LNCaP clone FGC (cell line): ENCODE measurements at regions not wholly inside any gene's neighbourhood (a gene's known extent, or its start where the extent isn't known, plus 50 kb on each side); places are given as distances from the start of the nearest gene placed in this dataset.
"Not testable (repeated sequence)": the region's sequence is repeated elsewhere in the genome, so short reads cannot be mapped to it uniquely, and the experiment has no call there.

Experiments used
- DNase-seq: peaks from one replicate; pipeline ENCODE4 v3.0.0-alpha.2; 2011; ENCODE audit warnings: low read depth
- H3K4me3 ChIP-seq: 2 replicates; pipeline ENCODE4 v1.5.1; 2011; ENCODE audit warnings: mild to moderate bottlenecking, low read depth, low read length, control low read depth
- TF ChIP-seq, protein P1 (sequence below): IDR thresholded peaks from 2 replicates; pipeline ENCODE4 v1.5.1; 2012; ENCODE audit warnings: mild to moderate bottlenecking; ENCODE audit not compliant: control insufficient read depth, insufficient read depth; ENCODE audit errors: extremely low read depth

DNA sequence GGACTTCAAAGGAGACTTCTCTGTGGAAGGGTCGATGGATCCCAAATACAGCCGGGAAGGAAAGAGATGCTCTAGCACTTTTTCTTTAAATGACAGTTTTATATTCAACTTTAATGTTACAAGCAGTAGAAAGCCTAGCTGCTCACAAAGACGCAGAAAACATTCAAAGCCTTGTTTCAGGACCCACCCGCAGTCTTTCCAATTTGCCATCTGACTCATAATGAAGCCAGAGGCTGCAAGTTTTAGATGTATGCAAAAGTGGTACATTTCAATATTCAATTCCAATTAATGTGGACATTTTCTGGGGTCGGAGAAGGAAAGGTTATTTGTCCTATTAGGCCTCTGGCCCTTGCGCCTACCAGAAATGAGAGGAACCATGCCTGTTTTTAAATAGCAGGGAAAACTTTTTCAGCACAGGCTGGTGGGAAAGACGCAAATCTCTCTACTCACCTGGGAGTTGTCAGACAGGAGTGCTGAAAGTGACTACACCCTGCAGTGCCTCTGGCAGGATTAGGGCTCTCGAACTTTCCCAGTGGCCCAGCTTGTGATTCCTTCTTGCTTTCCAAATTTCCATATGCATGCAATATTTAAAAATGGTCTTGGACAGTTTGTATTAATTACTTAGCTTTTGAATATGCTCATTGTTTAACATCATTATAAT is 117.4 kb upstream of the MBNL1 start:
- no peak for DNase-seq
- H3K4me3 ChIP-seq: no peak overlapping the region
- TF ChIP-seq, protein P1, sequence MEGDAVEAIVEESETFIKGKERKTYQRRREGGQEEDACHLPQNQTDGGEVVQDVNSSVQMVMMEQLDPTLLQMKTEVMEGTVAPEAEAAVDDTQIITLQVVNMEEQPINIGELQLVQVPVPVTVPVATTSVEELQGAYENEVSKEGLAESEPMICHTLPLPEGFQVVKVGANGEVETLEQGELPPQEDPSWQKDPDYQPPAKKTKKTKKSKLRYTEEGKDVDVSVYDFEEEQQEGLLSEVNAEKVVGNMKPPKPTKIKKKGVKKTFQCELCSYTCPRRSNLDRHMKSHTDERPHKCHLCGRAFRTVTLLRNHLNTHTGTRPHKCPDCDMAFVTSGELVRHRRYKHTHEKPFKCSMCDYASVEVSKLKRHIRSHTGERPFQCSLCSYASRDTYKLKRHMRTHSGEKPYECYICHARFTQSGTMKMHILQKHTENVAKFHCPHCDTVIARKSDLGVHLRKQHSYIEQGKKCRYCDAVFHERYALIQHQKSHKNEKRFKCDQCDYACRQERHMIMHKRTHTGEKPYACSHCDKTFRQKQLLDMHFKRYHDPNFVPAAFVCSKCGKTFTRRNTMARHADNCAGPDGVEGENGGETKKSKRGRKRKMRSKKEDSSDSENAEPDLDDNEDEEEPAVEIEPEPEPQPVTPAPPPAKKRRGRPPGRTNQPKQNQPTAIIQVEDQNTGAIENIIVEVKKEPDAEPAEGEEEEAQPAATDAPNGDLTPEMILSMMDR: no peak

DNA sequence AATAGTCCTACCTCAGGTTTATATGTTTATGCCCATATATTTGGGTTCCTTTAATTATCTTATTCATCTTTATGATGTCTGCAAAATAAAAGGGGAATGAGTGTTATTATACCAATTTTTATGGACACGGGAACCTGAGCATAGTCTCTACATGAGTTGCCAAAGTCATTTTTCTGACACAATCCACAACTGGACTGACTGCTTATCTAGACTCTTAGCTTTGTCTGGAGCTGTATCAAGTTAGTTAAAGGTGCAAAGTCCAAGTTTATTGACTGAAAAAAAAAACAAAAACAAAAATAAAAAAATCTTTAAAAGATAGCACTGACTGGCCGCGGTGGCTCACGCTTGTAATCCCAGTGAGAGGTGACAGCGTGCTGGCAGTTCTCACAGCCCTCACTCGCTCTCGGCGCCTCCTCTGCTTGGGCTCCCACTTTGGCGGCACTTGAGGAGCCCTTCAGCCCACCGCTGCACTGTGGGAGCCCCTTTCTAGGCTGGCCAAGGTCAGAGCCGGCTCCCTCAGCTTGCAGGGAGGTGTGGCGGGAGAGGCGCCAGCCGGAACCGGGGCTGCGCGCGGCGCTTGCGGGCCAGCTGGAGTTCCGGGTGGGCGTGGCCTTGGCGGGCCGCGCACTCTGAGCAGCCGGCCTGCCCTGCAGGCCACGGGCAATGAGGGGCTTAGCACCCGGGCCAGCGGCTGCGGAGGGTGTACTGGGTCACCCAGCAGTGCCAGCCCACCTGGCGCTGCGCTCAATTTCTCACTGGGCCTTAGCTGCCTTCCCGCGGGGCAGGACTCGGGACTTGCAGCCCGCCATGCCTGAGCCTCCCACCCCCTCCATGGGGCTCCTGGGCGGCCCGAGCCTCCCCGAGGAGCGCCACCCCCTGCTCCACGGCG is 116.6 kb upstream of the MBNL1 start:
- H3K4me3 ChIP-seq, DNase-seq: not testable (repeated sequence)

GRCh38 chr3:152153115-152153514 is 115.6 kb upstream of the MBNL1 start:
- H3K4me3 ChIP-seq, DNase-seq: not testable (repeated sequence)

GRCh38 chr3:152155246-152156020 is 113.3 kb upstream of the MBNL1 start:
- DNase-seq: no peak
- TF ChIP-seq, protein P1: no peak
- H3K4me3 ChIP-seq: no peak overlapping the region

- H3K4me3 ChIP-seq: no peak overlapping the region
- DNase-seq: no peak
- TF ChIP-seq, protein P1: no peak
These were observed 111.8 kb upstream of the MBNL1 start for GRCh38 chr3:152156880-152157279.

- TF ChIP-seq, protein P1: no peak
- H3K4me3 ChIP-seq: no peak overlapping the region
These were observed 111.4 kb upstream of the MBNL1 start for GRCh38 chr3:152157337-152157736.

DNA sequence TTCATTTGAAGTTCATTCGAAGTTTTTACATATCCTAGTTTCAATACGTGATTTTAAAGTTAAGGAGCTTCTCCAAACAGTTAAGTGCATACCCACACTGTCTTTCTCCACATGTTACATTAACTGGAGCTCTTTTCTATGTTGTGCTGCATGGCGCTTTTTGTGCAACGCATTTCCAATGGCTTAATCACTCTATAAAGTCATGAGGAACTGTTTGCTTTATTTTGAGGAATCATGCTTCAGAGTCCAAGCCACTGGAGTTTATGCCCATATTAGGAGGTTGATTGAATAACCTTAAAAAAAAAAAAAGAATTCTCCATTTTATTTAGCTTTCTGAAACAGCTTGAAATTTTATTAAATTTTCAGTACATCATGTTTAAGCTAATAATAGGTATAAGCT is 109.4 kb upstream of the MBNL1 start:
- TF ChIP-seq, protein P1: no peak
- DNase-seq: no peak

More at GRCh38 chr3:152157337-152157736, 111.4 kb upstream of the MBNL1 start:
- DNase-seq: no peak

More for the DNA sequence above, 109.4 kb upstream of the MBNL1 start:
- H3K4me3 ChIP-seq: no peak overlapping the region
